GM23338 (cell line): ENCODE measurements at regions not wholly inside any gene's neighbourhood (a gene's known extent, or its start where the extent isn't known, plus 50 kb on each side); places are given as distances from the start of the nearest gene placed in this dataset.

Experiments used
- ATAC-seq: fragments of 200-7000 bp; cut with Tn5 transposase; 3 replicates; pipeline ENCODE4 v1.9.1; 2020
- DNase-seq: peaks from one replicate; pipeline ENCODE4 v3.0.0-alpha.2; 2015; ENCODE audit warnings: low spot score
- H2AFZ ChIP-seq: fragments of 200-600 bp; sonication (generic); 2 replicates; pipeline ENCODE4 v1.8.0; 2016; ENCODE audit warnings: antibody characterized with exemption, mild to moderate bottlenecking, moderate library complexity
- H3F3A ChIP-seq: fragments of 200-600 bp; sonication (generic); replicated peaks from 2 replicates; pipeline ENCODE4 v1.8.0; 2017; ENCODE audit warnings: antibody characterized with exemption, mixed run types, low read depth
- H3K27ac ChIP-seq: fragments of 200-600 bp; sonication (generic); 2 replicates; pipeline ENCODE4 v1.6.1; 2016; ENCODE audit warnings: low read depth
- H3K27me3 ChIP-seq: fragments of 200-600 bp; sonication (generic); 2 replicates; pipeline ENCODE4 v1.8.0; 2016; ENCODE audit warnings: mild to moderate bottlenecking, mixed run types, moderate library complexity; ENCODE audit not compliant: insufficient read depth
- H3K36me3 ChIP-seq: fragments of 200-600 bp; sonication (generic); 2 replicates; pipeline ENCODE4 v1.8.0; 2016; ENCODE audit warnings: mild to moderate bottlenecking; ENCODE audit not compliant: insufficient read depth
- H3K4me1 ChIP-seq: fragments of 200-600 bp; sonication (generic); 2 replicates; pipeline ENCODE4 v1.8.0; 2016; ENCODE audit warnings: mild to moderate bottlenecking, moderate library complexity; ENCODE audit not compliant: insufficient read depth
- H3K4me2 ChIP-seq: fragments of 200-600 bp; sonication (generic); 2 replicates; pipeline ENCODE4 v1.7.1; 2017; ENCODE audit warnings: mixed run types
- H3K4me3 ChIP-seq: fragments of 200-600 bp; sonication (generic); 2 replicates; pipeline ENCODE4 v1.6.1; 2016; ENCODE audit warnings: mixed run types
- H3K79me2 ChIP-seq: fragments of 200-600 bp; sonication (generic); replicated peaks from 2 replicates; pipeline ENCODE4 v1.8.0; 2017; ENCODE audit warnings: mild to moderate bottlenecking; ENCODE audit not compliant: insufficient read depth
- H3K9me2 ChIP-seq: fragments of 200-600 bp; sonication (generic); 2 replicates; pipeline ENCODE4 v1.8.0; 2017; ENCODE audit not compliant: insufficient read depth
- H4K20me1 ChIP-seq: fragments of 200-600 bp; sonication (generic); replicated peaks from 2 replicates; pipeline ENCODE4 v1.8.0; 2017; ENCODE audit warnings: mild to moderate bottlenecking; ENCODE audit not compliant: insufficient read depth
- H3K27ac Mint-ChIP-seq: 2 replicates; pipeline ENCODE4 v1.8.0; 2020; ENCODE audit warnings: inconsistent platforms, mild to moderate bottlenecking, moderate library complexity, mixed read lengths
- H3K27me3 Mint-ChIP-seq: 3 replicates; pipeline ENCODE4 v1.8.0; 2022; ENCODE audit warnings: low read depth, mild to moderate bottlenecking, moderate library complexity, mixed read lengths, inconsistent platforms; ENCODE audit not compliant: insufficient read depth, poor library complexity
- H3K36me3 Mint-ChIP-seq: 3 replicates; pipeline ENCODE4 v1.8.0; 2021; ENCODE audit warnings: low read depth, mild to moderate bottlenecking, inconsistent platforms, moderate library complexity, mixed read lengths
- H3K4me1 Mint-ChIP-seq: 3 replicates; pipeline ENCODE4 v1.8.0; 2020; ENCODE audit warnings: mild to moderate bottlenecking, inconsistent platforms, mixed read lengths
- H3K4me3 Mint-ChIP-seq: 3 replicates; pipeline ENCODE4 v1.8.0; 2021; ENCODE audit warnings: moderate library complexity, mild to moderate bottlenecking, inconsistent platforms, mixed read lengths
- H3K9me3 Mint-ChIP-seq: 3 replicates; pipeline ENCODE4 v1.8.0; 2020; ENCODE audit warnings: moderate library complexity, mild to moderate bottlenecking, inconsistent platforms, mixed read lengths
- EZH2 ChIP-seq: fragments of 200-600 bp; sonication (generic); IDR thresholded peaks from one replicate; pipeline ENCODE4 v1.8.0; 2017; ENCODE audit warnings: antibody characterized with exemption, mild to moderate bottlenecking, low read depth; ENCODE audit not compliant: unreplicated experiment
- EZH2phosphoT487 ChIP-seq: fragments of 200-600 bp; sonication (generic); IDR thresholded peaks from one replicate; pipeline ENCODE4 v1.8.1; 2018; ENCODE audit warnings: antibody characterized with exemption; ENCODE audit not compliant: unreplicated experiment
- NANOG ChIP-seq: IDR thresholded peaks from 2 replicates; pipeline ENCODE4 v1.6.1; 2016; ENCODE audit warnings: antibody characterized with exemption, borderline replicate concordance
- STAT1 ChIP-seq: IDR thresholded peaks from one replicate; pipeline ENCODE4 v1.6.1; 2016; ENCODE audit warnings: antibody characterized with exemption; ENCODE audit not compliant: unreplicated experiment
- ZNF114 ChIP-seq: fragments of 250-450 bp; sonication (Bioruptor Pico); IDR thresholded peaks from 2 replicates; pipeline ENCODE4 v1.5.0; 2020; ENCODE audit warnings: mild to moderate bottlenecking, moderate library complexity
- TF ChIP-seq, protein P1 (sequence below): fragments of 250-450 bp; sonication (Bioruptor Pico); IDR thresholded peaks from 2 replicates; pipeline ENCODE4 v1.5.0; 2020; ENCODE audit warnings: mild to moderate bottlenecking, moderate library complexity
- TF ChIP-seq, protein P2 (sequence below), 2 experiments: fragments of 200-600 bp in 1 of 2; sonication (generic) in 1 of 2; conservative IDR thresholded peaks; 2 replicates each; pipeline versions ENCODE4 v1.5.1 to v1.6.1; 2016 to 2017; ENCODE audit warnings: antibody characterized with exemption in 2 of 2, low read depth in 2 of 2, mild to moderate bottlenecking in 2 of 2, moderate library complexity in 1 of 2
- TF ChIP-seq, protein P3 (sequence below): IDR thresholded peaks from one replicate; pipeline ENCODE4 v1.6.1; 2018; ENCODE audit warnings: antibody characterized with exemption; ENCODE audit not compliant: unreplicated experiment

DNA sequence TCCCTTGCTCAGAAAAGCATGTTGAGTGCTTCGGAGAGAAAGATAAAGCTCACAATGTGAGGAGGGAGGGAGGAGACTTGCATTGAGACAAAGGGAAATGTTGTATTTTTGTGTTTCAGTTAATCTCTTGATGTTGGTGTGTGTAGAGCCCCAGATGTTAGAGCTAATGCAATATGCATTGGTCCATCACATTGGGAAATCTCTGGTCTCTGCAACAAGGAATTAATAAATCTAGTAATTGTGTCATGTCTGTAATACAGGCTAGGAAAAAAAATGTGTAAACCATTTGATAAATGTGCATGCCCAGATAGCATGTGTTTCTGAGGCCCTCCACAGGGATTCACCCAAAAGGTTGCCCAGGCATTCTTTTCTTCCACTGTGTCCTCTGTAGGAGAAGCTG is 230.4 kb upstream of the KCNH8 start (continued):
- TF ChIP-seq, protein P1, sequence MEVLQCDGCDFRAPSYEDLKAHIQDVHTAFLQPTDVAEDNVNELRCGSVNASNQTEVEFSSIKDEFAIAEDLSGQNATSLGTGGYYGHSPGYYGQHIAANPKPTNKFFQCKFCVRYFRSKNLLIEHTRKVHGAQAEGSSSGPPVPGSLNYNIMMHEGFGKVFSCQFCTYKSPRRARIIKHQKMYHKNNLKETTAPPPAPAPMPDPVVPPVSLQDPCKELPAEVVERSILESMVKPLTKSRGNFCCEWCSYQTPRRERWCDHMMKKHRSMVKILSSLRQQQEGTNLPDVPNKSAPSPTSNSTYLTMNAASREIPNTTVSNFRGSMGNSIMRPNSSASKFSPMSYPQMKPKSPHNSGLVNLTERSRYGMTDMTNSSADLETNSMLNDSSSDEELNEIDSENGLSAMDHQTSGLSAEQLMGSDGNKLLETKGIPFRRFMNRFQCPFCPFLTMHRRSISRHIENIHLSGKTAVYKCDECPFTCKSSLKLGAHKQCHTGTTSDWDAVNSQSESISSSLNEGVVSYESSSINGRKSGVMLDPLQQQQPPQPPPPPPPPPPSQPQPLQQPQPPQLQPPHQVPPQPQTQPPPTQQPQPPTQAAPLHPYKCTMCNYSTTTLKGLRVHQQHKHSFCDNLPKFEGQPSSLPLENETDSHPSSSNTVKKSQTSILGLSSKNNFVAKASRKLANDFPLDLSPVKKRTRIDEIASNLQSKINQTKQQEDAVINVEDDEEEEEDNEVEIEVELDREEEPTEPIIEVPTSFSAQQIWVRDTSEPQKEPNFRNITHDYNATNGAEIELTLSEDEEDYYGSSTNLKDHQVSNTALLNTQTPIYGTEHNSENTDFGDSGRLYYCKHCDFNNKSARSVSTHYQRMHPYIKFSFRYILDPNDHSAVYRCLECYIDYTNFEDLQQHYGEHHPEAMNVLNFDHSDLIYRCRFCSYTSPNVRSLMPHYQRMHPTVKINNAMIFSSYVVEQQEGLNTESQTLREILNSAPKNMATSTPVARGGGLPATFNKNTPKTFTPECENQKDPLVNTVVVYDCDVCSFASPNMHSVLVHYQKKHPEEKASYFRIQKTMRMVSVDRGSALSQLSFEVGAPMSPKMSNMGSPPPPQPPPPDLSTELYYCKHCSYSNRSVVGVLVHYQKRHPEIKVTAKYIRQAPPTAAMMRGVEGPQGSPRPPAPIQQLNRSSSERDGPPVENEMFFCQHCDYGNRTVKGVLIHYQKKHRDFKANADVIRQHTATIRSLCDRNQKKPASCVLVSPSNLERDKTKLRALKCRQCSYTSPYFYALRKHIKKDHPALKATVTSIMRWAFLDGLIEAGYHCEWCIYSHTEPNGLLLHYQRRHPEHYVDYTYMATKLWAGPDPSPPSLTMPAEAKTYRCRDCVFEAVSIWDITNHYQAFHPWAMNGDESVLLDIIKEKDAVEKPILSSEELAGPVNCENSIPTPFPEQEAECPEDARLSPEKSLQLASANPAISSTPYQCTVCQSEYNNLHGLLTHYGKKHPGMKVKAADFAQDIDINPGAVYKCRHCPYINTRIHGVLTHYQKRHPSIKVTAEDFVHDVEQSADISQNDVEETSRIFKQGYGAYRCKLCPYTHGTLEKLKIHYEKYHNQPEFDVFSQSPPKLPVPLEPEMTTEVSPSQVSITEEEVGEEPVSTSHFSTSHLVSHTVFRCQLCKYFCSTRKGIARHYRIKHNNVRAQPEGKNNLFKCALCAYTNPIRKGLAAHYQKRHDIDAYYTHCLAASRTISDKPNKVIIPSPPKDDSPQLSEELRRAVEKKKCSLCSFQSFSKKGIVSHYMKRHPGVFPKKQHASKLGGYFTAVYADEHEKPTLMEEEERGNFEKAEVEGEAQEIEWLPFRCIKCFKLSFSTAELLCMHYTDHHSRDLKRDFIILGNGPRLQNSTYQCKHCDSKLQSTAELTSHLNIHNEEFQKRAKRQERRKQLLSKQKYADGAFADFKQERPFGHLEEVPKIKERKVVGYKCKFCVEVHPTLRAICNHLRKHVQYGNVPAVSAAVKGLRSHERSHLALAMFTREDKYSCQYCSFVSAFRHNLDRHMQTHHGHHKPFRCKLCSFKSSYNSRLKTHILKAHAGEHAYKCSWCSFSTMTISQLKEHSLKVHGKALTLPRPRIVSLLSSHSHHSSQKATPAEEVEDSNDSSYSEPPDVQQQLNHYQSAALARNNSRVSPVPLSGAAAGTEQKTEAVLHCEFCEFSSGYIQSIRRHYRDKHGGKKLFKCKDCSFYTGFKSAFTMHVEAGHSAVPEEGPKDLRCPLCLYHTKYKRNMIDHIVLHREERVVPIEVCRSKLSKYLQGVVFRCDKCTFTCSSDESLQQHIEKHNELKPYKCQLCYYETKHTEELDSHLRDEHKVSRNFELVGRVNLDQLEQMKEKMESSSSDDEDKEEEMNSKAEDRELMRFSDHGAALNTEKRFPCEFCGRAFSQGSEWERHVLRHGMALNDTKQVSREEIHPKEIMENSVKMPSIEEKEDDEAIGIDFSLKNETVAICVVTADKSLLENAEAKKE, result no peak

DNA sequence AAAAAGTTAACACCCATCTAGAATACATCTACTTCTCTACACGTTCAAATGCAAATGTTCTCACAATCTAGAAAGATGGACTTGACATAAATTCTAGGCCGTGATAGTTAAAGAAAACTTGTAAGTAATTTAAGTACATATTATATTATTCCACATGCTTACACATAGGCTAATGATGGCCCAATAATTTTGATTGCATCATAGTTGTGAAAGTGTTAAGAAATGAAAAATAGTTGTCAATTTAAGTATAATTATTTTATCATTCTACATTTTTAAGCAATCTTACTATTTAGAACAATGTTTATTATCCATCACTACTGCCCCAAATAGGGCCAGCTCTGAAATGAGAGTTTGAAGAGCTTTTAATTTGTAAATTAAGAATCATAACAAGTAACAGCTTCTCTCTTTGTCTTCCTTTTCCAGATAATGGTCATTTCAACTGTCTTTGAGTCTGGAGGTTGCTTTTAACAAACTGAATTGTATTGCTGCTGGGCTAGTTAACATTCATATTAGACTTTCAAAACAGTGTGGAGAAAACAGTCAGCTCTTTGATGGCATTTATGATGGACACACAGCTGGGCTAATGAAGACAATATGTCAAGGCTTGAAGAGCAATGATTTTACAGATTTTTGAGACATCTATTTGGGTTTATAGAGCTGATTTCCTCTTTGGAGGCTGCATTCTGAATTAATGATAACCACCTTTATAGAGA is 246.1 kb upstream of the KCNH8 start:
- H2AFZ ChIP-seq, result no peak overlapping the region
- H3K79me2 ChIP-seq, result no peaks in the 10 kb centered on the region
- H3K9me2 ChIP-seq, result no peaks in the 10 kb centered on the region
- H4K20me1 ChIP-seq, result no peaks in the 10 kb centered on the region
- no peak overlapping the region for H3K27ac ChIP-seq
- H3K9me3 Mint-ChIP-seq, result no peaks in the 10 kb centered on the region
- H3K27me3 Mint-ChIP-seq, result peaks cover 2% of the 10 kb centered on the region
- H3K4me3 Mint-ChIP-seq, result no peak overlapping the region
- no peaks in the 10 kb centered on the region for H3K36me3 Mint-ChIP-seq
- H3K27ac Mint-ChIP-seq, result no peak overlapping the region
- no peaks in the 10 kb centered on the region for H3K4me1 Mint-ChIP-seq
- no peak for DNase-seq
- no peaks in the 10 kb centered on the region for H3F3A ChIP-seq
- no peak overlapping the region for H3K4me3 ChIP-seq
- ATAC-seq, result no peak
- H3K4me2 ChIP-seq, result no peak overlapping the region
- H3K36me3 ChIP-seq, result no peaks in the 10 kb centered on the region
- no peaks in the 10 kb centered on the region for H3K4me1 ChIP-seq
- H3K27me3 ChIP-seq, result no peaks in the 10 kb centered on the region
- TF ChIP-seq EZH2 (no peak), EZH2phosphoT487 (no peak), NANOG (no peak), ZNF114 (CRISPR knock-in tag) (no peak), STAT1 (no peak)
- TF ChIP-seq, protein P2, sequence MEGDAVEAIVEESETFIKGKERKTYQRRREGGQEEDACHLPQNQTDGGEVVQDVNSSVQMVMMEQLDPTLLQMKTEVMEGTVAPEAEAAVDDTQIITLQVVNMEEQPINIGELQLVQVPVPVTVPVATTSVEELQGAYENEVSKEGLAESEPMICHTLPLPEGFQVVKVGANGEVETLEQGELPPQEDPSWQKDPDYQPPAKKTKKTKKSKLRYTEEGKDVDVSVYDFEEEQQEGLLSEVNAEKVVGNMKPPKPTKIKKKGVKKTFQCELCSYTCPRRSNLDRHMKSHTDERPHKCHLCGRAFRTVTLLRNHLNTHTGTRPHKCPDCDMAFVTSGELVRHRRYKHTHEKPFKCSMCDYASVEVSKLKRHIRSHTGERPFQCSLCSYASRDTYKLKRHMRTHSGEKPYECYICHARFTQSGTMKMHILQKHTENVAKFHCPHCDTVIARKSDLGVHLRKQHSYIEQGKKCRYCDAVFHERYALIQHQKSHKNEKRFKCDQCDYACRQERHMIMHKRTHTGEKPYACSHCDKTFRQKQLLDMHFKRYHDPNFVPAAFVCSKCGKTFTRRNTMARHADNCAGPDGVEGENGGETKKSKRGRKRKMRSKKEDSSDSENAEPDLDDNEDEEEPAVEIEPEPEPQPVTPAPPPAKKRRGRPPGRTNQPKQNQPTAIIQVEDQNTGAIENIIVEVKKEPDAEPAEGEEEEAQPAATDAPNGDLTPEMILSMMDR (conservative IDR thresholded peaks at IDR 0.05; ENCODE audit: low read depth in 2 of 2), result no peak
- TF ChIP-seq, protein P3, sequence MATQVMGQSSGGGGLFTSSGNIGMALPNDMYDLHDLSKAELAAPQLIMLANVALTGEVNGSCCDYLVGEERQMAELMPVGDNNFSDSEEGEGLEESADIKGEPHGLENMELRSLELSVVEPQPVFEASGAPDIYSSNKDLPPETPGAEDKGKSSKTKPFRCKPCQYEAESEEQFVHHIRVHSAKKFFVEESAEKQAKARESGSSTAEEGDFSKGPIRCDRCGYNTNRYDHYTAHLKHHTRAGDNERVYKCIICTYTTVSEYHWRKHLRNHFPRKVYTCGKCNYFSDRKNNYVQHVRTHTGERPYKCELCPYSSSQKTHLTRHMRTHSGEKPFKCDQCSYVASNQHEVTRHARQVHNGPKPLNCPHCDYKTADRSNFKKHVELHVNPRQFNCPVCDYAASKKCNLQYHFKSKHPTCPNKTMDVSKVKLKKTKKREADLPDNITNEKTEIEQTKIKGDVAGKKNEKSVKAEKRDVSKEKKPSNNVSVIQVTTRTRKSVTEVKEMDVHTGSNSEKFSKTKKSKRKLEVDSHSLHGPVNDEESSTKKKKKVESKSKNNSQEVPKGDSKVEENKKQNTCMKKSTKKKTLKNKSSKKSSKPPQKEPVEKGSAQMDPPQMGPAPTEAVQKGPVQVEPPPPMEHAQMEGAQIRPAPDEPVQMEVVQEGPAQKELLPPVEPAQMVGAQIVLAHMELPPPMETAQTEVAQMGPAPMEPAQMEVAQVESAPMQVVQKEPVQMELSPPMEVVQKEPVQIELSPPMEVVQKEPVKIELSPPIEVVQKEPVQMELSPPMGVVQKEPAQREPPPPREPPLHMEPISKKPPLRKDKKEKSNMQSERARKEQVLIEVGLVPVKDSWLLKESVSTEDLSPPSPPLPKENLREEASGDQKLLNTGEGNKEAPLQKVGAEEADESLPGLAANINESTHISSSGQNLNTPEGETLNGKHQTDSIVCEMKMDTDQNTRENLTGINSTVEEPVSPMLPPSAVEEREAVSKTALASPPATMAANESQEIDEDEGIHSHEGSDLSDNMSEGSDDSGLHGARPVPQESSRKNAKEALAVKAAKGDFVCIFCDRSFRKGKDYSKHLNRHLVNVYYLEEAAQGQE, result no peak
